ENCODE measurements at regions not wholly inside any gene's neighbourhood (a gene's known extent, or its start where the extent isn't known, plus 50 kb on each side); places are given as distances from the start of the nearest gene placed in this dataset.
"Not testable (repeated sequence)": the region's sequence is repeated elsewhere in the genome, so short reads cannot be mapped to it uniquely, and the experiment has no call there.

DNA sequence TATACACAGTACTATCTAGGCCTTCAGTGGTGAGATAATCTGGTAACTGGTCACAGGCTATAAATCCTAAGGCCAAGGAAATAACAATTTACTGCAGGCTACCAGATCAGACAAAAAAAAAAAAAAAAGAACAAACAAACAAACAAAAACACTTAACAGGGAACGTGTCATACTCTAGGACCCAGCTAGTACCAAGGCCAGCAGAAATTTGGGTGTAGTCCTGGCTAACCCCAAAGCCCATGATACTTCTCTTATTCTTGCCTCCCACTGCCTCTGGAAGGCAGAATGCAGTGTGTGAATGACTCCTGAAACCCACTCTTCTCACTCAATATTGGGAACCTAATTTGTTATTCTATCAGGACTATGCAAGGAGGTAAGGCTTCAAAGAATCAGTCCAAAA is 53.7 kb upstream of the ST3GAL6 start:
- DNase-seq (ENCODE audit: low spot score) = no peak
- in situ Hi-C loops (cut with MboI; ENCODE audit: low pct_unique_long_range_greater_than_20kb, low sequenced_read_pairs, unreplicated experiment) = no loop called here
- TF ChIP-seq, protein P1, sequence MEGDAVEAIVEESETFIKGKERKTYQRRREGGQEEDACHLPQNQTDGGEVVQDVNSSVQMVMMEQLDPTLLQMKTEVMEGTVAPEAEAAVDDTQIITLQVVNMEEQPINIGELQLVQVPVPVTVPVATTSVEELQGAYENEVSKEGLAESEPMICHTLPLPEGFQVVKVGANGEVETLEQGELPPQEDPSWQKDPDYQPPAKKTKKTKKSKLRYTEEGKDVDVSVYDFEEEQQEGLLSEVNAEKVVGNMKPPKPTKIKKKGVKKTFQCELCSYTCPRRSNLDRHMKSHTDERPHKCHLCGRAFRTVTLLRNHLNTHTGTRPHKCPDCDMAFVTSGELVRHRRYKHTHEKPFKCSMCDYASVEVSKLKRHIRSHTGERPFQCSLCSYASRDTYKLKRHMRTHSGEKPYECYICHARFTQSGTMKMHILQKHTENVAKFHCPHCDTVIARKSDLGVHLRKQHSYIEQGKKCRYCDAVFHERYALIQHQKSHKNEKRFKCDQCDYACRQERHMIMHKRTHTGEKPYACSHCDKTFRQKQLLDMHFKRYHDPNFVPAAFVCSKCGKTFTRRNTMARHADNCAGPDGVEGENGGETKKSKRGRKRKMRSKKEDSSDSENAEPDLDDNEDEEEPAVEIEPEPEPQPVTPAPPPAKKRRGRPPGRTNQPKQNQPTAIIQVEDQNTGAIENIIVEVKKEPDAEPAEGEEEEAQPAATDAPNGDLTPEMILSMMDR (IDR thresholded peaks at IDR 0.05; ENCODE audit: extremely low read depth, insufficient read depth, missing control alignments) = no peak

DNA sequence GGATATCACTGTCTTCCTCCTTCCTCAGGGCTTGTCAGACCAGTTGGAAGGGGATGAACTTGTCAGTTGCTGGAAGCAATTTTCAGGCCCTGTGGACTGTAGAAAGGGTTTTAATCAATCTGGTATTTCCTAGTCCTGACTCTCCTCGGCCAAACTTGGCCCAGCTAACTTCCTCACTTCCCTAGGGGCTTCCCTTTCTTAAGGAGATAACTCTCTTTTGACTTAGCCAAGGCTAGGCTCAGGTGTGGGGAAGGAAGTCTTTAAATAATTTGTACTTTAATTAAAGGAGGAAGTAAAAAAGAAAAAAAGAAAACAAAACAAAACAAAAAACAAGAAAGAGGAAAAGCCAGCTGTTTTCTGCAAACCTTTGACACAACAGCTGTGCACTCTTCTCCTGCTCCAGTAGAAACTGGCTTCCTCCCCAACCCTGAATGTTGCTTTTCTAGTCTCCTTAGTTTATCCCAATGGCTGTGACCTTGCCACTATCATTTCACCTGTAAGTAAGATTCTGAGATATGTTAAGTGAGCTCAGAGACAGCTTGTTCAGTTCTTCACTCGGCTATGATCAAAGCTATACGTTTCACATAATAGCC is 53.0 kb upstream of the ST3GAL6 start:
- in situ Hi-C loops (cut with MboI; ENCODE audit: low pct_unique_long_range_greater_than_20kb, low sequenced_read_pairs, unreplicated experiment) = no loop called here
- no peak for DNase-seq (ENCODE audit: low spot score)
- TF ChIP-seq, protein P1 (IDR thresholded peaks at IDR 0.05; ENCODE audit: extremely low read depth, insufficient read depth, missing control alignments) = no peak

- DNase-seq (ENCODE audit: low spot score) = no peak
- TF ChIP-seq, protein P1 (IDR thresholded peaks at IDR 0.05; ENCODE audit: extremely low read depth, insufficient read depth, missing control alignments) = no peak
- in situ Hi-C loops (cut with MboI; ENCODE audit: low pct_unique_long_range_greater_than_20kb, low sequenced_read_pairs, unreplicated experiment) = no loop called here
Observed at GRCh38 chr3:98711426-98711825, 51.7 kb upstream of the ST3GAL6 start.

GRCh38 chr3:98712726-98713125 is 50.4 kb upstream of the ST3GAL6 start:
- in situ Hi-C loops (cut with MboI; ENCODE audit: low pct_unique_long_range_greater_than_20kb, low sequenced_read_pairs, unreplicated experiment) = no loop called here
- TF ChIP-seq, protein P1 (IDR thresholded peaks at IDR 0.05; ENCODE audit: extremely low read depth, insufficient read depth, missing control alignments) = no peak
- no peak for DNase-seq (ENCODE audit: low spot score)

GRCh38 chr3:98713332-98713731 is 49.8 kb upstream of the ST3GAL6 start:
- DNase-seq (ENCODE audit: low spot score); in situ Hi-C loops (cut with MboI; ENCODE audit: low pct_unique_long_range_greater_than_20kb, low sequenced_read_pairs, unreplicated experiment): not testable (repeated sequence)

Measured in GM13977 (cell line).